ENCODE measurements at regions not wholly inside any gene's neighbourhood (a gene's known extent, or its start where the extent isn't known, plus 50 kb on each side); places are given as distances from the start of the nearest gene placed in this dataset.

DNA sequence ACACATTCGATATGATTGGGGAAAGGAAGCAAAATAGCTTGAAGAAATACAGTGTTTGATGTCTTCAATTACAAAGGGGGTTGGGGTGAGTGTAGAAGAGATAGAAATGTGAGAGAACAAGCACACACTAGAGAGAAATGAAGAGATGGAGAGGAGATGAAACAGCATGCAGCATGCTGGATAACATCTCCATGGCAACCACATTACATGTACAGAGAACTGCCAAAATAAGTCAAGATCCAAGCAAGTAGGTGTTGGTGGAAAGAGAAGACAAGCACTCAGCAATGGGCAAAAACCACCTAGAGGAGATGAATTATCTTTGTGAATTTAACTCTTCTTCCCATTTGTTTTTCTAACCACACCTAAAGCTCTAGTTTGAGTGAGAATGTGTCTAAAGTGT, 289.8 kb downstream of the GRIN2B start:
- DNase-seq (ENCODE audit: low spot score) (no peak), FAIRE-seq (no peak)

DNA sequence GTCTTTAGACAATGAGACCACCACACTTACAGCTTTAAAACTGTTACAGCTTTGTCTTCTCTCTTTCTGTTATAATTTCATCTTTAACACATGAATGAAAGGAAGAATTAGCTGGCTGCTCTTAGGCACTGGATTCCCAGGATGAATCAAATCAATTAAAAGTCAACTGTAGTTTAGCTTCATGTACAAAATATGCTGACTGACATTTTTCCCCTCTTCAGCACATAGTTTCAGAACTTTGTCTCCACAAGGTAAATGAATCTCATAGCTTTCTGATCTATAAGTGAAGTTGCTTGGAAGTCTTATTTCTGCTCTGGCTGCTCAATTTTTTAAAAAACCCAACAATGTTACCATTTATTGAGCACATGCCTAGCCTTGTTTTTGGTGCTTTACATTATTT, 293.8 kb downstream of the GRIN2B start:
- no peak for FAIRE-seq
- no peak for DNase-seq (ENCODE audit: low spot score)

GRCh38 chr12:13686260-13686659, 295.1 kb downstream of the GRIN2B start:
- FAIRE-seq, result no peak
- DNase-seq (ENCODE audit: low spot score), result no peak

DNA sequence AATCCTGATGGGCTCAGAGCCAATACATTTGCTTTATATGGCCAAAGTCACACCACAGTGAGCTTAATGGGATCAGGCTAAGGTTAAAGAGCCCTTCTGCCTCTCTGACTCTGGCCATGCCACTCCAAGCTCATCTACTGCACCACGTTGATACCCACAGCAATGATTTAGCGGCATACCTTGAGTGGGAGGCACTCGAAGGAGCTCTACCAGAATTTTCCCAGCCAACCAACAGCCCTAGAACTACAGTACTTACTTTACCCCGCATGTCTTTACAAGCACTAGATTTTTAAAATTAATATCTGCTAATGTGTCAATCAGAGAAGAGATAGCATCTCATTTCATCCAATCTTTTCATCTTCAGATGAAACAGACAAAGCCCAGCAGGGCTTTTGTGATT, 300.5 kb downstream of the GRIN2B start:
- DNase-seq (ENCODE audit: low spot score), result no peak
- FAIRE-seq, result no peak

GRCh38 chr12:13676880-13677279, 304.5 kb downstream of the GRIN2B start:
- no peak for DNase-seq (ENCODE audit: low spot score)
- FAIRE-seq, result no peak

DNA sequence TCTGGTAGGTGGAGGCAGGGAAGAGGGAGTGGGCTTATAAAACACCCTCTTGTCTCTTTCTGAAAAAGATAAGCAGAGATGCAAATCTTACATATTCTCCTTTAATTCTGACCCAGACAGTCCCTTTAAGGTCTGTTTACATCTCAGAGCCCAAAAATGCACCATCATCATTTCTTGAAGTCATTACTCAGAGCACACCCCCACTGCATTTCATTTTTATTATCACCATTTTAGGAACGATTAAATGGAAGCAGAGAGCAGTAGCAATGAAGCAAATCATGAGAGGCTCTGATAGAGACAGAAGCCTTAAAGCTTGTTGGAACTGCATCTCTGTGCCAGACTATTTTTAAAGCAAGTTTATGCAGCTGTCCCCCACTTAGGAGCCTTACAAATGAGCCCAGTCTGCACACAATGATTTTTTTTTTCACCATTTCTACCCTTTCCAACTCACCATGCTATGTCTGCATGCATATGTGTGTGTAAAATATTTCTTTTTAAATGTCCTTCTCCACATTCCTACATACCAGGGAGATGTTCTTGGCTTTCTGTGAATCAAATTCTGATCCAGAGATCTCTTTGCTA, 311.0 kb downstream of the GRIN2B start:
- FAIRE-seq (no peak), DNase-seq (ENCODE audit: low spot score) (no peak)

GRCh38 chr12:13668880-13669279, 312.5 kb downstream of the GRIN2B start:
- DNase-seq (ENCODE audit: low spot score), result no peak

DNA sequence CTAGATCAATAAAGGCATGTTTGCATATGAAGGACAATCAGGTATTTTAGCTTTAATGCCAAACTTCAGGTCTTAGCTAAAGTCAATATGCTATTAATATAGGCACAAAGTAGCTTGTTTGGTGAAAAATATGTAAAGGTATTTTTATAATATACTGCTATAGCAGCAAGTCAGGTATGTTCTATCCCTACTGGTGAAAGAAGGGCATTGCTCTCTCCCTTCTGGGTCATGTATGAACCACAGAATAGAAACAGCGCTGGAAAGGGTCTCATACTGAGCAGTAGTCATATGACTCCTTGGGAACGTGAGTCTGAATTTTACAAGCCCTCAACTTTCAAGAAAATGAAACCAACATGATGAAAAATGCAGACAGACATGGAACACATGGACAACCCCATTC, 314.6 kb downstream of the GRIN2B start:
- FAIRE-seq (no peak), DNase-seq (ENCODE audit: low spot score) (no peak)

More at GRCh38 chr12:13668880-13669279, 312.5 kb downstream of the GRIN2B start:
- no peak for FAIRE-seq

GRCh38 chr12:13661005-13661887, 320.2 kb downstream of the GRIN2B start:
- peak; percentile 73 for FAIRE-seq
- DNase-seq (ENCODE audit: low spot score), result peak; percentile 78

DNA sequence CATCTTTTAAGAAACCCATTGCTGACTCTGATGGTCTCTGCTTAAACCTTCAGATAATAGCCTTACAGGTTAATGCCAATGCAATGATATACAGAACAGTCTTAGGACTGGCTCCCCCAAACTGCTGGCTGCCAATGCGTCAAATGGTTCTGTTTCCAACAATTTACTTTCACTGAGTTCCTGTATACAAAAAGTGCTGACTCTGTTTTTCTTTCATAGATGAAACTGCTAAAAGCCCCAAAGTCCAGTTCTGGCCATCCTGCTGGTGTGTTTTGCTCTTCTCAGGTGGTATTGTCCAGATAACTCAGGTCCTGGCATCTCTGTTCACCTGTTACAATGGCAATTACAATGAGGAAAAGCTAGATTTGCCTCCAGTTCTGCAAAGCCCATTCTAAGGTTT, 326.9 kb downstream of the GRIN2B start:
- FAIRE-seq (no peak), DNase-seq (ENCODE audit: low spot score) (no peak)

- FAIRE-seq (no peak), DNase-seq (ENCODE audit: low spot score) (no peak)
Measured at GRCh38 chr12:13652105-13652504, 329.3 kb downstream of the GRIN2B start.

- FAIRE-seq (no peak), DNase-seq (ENCODE audit: low spot score) (no peak)
Measured at GRCh38 chr12:13635709-13636108, 345.7 kb downstream of the GRIN2B start.

DNA sequence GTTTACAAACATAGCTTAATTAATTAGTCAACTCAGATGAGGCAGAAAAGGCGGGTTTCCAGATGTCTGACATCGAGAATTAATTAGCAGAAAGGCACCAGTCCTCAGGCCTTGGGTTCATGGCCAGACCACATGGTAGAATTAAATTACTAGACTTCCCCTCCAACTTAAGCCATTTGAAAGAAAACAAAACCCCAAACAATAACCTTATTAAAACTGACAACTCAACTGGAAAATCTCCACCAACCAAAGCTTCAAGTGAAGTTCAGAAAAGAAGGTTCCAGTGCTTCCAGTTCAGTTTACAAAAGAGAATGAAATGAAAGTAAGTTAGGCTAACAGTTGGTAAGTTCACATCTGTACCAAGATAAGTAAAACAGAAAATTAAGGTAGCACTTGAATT, 349.5 kb downstream of the GRIN2B start:
- FAIRE-seq, result no peak
- no peak for DNase-seq (ENCODE audit: low spot score)

DNA sequence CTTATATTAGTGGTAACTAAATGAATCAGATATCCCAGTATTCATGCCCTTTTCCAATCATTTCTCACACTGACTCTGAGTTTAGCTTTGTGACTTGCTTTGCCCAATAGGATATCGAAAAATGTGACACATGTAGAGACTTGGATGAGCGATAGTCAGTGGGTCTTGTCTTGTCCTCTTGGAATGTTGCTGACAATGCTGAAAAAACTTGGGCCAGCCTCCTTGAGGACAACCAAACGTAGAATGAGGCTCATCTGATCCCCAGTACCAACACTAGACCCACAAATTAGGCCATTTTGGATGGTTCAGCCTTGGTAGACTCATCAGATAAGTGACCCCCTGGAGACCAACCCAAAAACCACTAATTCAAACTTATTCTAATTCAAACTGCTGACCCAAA, 351.0 kb downstream of the GRIN2B start:
- DNase-seq (ENCODE audit: low spot score), result no peak
- FAIRE-seq, result no peak

GRCh38 chr12:13628067-13628466, 353.3 kb downstream of the GRIN2B start:
- DNase-seq (ENCODE audit: low spot score), result no peak
- no peak for FAIRE-seq

DNA sequence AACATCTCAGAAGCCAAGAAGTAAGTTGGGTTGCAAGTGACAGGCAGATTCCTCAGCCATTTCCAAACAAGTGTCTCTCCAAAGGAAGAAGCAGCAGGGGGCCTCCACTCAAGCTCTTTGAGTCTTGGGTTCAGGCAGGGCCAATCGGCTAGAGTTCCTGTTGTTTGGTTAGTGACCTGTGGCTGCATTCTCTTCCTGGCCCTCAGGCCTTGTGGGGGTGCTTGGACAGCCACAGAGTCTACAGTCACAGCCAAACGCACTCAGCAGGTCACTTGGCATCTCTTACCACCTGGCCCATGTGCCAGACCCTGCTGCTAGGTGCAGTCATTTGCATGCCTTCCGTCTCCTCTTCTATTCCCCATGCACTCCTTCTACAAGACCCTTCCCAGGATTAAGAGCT, 353.9 kb downstream of the GRIN2B start:
- DNase-seq (ENCODE audit: low spot score) (no peak), FAIRE-seq (no peak)

DNA sequence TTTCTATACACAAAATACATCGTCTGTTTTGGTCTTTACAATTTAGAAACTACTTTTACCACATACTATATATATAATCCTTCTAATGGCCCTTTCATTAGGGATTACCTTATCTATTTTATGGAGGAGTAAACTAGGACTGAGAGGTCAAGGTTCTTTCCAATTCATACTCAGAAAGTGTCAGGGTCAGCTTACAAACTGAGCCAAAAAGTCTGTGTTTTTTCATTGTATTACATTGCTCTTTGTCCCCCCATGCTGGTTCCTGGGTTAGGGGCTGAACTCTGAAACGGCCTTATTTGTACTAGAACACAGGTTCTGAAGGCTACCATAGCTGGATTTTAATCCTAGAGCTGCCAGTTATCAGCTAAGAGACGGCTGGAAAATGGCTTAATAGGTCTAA, 368.1 kb downstream of the GRIN2B start:
- no peak for DNase-seq (ENCODE audit: low spot score)
- FAIRE-seq, result no peak

- FAIRE-seq (peak; percentile 27), DNase-seq (ENCODE audit: low spot score) (no peak)
Measured at GRCh38 chr12:13609894-13610679, 371.3 kb downstream of the GRIN2B start.

GRCh38 chr12:13606290-13606689, 375.1 kb downstream of the GRIN2B start:
- no peak for DNase-seq (ENCODE audit: low spot score)

GRCh38 chr12:13603953-13604352, 377.4 kb downstream of the GRIN2B start:
- no peak for FAIRE-seq
- DNase-seq (ENCODE audit: low spot score), result no peak

More at GRCh38 chr12:13606290-13606689, 375.1 kb downstream of the GRIN2B start:
- no peak for FAIRE-seq

DNA sequence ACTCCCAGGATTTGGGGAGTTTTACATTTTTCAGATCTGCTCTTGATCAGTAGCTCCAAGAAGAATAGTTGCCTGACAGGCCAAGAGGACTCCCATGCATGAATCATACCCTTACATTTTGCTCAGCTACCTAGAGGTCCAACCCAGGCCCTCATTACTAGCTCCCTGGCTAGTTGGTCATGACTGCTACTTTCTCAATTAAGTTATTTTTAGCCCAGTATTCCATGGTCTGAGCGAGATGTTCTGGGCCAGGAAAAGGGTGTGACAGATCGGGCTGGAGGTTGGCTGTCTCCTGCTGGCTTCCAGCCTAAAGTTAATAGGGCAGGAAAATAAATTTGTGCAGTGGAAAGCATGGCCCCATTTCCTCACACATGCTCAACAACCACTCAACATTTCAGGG, 379.2 kb downstream of the GRIN2B start:
- FAIRE-seq (no peak), DNase-seq (ENCODE audit: low spot score) (no peak)

DNA sequence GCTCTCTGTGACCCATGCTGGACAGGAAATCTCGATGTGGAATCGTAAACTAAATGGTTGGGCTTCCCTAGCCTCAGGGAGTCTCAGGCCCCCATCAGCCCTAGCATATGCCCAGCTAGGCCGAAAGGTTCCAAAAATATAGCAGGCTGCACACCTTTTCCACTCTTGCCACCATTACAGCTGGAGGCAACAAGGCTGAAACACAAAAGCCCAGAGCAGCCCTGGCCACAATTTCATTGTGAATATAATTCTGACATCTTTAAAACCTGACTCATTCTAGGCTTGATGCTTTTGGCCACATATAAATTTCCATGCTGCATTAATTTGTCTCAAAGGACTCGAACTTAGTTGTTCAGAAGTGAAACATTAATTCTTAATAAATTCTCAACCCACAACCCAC, 382.2 kb downstream of the GRIN2B start:
- DNase-seq (ENCODE audit: low spot score) (no peak), FAIRE-seq (no peak)
